ENCODE measurements at regions not wholly inside any gene's neighbourhood (a gene's known extent, or its start where the extent isn't known, plus 50 kb on each side); places are given as distances from the start of the nearest gene placed in this dataset.
"Not testable (repeated sequence)": the region's sequence is repeated elsewhere in the genome, so short reads cannot be mapped to it uniquely, and the experiment has no call there.

- DNase-seq (ENCODE audit: low read depth), result no peak
Measured at GRCh38 chr11:70549386-70549785, 151.1 kb downstream of the CTTN start.

- DNase-seq (ENCODE audit: low read depth), result no peak
Measured at GRCh38 chr11:70549796-70550195, 151.5 kb downstream of the CTTN start.

GRCh38 chr11:70550456-70551195, 152.3 kb downstream of the CTTN start:
- DNase-seq (ENCODE audit: low read depth), result no peak

DNA sequence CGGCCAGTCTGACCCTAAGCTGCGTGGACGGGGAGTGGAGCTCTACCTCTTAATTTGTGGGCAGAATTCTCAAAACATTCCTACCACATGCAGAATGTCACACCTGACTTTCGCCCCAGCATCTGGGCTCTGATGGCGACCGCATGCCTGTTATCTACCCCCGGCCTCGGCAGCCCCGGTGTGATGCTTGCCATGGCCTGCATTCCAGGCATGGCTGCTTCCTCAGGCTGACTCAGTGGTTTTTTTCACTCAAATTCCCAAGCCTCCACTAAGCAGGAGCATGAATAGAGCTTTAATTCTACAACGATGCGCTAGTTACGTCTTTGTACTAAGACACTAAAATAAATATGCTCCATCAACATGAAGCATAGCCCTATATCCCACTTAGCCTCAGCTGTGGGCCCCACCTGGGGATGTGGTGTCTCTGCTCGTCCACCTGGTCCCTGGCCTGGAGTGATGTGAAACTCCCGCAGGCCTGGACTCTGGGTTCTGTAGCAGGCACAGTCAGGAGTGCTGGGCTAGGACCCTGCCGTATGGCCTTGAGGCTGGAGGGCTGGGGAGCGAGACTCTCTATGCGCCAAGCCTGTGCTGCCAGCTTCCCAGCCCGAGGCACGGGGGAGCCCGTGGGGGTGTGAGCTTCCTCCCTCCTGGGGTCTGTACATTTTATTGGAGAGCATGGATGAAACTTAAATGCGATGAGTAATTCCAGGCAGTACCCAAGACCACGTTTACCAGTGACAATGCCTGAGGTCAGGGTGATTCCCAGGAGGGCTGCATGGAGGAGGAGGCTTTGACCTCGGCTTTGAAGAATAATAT, 153.2 kb downstream of the CTTN start:
- DNase-seq (ENCODE audit: low read depth), result no peak

DNA sequence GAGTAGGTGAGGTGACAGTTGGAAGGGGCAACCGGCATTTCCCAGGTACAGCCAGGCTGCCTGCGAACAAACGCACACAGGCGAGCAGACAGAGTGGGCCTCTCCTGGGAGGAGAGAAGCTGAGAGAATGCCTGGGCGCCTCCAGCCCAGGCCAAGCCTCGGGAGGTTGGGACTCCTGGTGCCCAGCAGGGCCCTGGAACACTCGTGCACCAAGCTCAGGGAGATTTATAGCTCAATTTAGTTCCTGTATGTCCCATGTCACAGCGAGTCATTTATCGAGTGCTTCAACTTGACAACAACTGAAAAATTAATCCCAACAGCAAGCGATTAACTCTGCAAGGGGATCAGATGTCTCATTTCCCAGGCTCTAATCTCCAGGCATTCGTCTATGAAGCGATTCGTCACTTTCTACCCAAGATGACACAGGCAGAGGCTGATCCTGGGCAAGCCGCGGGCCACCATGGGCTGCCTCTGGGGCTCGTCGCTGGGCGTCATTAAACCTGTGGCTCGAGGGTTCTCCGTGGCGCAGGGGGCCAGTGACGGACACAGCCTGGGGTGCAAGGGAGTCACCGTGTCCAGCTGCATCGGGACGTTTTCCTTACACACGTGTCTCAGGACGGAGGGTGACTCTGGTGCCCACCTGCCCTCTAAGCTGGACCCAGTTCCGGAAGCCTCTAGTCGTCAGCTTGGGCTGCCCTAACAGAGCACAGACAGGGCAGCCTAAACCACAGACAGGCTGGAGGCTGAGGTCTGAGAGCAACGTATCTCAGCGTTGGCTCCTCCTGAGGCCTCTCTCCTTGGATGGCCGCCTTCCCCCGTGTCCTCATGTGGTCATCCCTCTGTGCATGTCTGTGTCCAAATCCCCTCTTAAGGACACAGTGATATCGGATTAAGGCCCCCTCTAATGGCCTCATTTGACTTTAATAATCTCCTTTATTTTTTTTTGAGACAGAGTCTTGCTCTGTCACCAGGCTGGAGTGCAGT, 154.1 kb downstream of the CTTN start:
- no peak for DNase-seq (ENCODE audit: low read depth)

DNA sequence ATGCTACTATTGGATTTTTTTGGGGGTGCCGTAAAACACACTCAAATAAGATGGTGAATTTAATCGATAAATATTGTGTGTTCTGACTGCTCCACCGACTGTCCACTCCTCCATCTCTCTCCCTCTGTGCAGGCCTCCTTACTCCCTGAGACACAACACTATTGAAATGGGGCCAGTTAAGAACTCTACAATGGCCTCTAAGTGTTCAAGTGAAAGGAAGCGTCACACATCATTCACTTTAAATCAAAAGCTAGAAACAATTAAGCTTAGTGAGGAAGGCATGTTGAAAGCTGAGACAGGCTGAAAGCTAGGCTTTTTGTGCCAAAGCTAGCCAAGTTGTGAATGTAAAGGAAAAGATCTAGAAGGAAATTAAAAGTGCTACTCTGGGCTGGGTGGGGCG, 156.7 kb downstream of the CTTN start:
- no peak for DNase-seq (ENCODE audit: low read depth)

DNA sequence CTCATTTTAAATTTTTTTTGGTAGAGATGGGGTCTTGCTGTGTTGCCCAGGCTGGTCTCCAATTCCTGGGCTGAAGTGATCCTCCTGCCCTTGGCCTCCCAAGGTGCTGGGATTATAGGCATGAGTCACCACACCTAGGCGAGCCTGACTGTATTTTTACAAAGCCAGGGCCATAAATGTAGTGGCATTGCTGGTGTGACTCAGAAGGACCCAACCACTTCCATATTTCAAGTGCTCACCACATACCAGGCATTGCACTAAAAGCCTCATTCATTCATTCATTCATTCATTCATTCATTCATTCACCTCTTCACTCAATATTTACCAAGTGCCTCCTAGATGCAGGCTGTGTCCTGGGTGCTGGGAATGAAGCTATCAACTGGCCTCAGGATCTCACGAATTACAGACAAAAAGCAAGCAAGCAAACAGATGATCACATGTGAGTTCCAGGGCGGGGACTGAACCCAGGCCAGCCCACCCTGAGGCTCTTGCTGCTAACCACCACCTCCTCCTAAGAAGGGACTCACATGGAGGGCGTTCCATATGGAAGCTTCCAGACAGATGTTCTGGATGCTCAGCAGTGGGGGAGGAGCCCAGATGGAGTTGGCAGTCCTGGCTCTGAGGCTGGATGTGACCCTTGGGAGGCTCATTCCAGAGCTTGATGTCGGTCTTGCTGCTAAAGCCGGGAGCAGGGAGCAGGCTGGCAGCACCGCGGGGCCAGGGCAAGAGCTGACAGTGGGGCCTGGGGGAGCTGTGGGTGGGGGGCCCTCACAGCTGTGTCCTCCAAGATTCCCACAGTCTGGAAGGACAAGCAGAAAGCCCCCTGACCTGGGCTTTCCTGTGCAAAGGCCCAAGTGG, 158.8 kb downstream of the CTTN start:
- DNase-seq (ENCODE audit: low read depth), result peak; percentile 14

DNA sequence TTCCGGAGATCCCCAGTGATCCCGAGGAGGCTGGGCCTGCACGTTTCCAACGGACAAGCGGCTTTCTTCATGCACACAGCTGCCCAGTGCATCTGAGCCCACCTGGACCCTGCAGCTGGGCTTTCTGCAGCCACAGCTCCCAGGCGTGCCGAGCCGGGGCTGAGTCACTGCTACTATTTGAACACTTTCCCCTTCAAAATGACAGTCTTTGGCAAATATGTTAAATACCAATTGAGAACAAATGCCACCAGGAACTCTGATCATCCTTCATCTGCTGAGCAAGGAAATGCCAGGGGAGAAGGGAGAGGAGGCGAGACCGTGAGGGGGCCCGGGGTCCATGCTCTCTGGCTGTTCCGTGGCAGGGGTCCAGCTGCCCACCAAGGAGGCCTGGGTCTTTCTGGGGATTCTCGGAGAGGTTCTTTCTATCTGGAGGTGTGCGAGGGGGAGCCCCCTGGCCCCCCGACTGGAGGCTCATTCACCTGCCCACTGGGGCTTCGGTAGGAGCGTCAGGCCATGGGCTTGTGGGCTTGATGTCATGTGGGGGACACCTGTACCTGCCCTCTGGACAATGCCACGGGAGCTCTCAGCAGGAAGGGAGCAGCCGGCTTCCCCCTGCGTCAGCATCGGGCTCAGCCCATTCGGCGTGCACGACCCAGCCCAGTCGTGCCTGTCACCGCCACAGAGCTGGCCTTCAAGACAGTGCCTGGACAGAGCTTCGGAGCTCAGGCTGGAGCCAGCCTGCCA, 159.6 kb downstream of the CTTN start:
- no peak for DNase-seq (ENCODE audit: low read depth)

DNA sequence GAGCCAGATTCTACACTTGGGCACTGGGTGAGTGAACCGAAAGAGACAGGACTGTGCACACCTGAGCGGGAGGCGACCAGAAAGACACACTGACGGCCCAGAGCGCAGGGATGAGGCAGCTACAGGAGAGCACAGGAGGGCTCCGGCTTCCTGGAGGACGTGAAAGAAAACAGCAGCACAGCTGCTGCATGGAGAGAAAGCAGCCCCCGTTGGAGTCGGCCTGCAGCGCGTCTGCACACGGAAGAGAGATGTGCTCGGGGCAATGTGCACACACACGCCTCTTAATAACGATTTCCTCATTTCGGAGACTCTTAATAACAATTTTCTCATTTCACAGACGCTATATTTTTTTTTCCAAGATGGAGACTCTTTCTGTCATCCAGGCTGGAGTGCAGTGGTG, 160.4 kb downstream of the CTTN start:
- no peak for DNase-seq (ENCODE audit: low read depth)

- DNase-seq (ENCODE audit: low read depth), result no peak
Measured at GRCh38 chr11:70559516-70559915, 161.2 kb downstream of the CTTN start.

DNA sequence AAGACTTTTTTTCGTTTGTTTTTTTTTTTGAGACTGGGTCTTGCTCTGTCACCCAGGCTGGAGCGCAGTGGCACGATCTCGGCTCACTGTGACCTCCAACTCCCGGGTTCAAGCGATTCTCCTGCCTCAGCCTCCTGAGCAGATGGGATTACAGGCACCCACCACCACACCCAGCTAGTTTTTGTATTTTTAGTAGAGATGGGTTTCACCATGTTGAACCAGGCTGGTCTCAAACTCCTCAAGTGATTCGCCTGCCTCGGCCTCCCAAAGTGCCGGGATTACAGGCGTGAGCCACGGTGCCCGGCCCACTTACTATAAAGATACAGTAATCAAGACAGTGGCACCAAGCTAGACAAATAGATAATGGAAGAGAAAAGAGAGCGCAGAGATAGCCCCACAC, 162.3 kb downstream of the CTTN start:
- not testable (repeated sequence) for DNase-seq (ENCODE audit: low read depth)

GRCh38 chr11:70566768-70567530, 168.6 kb downstream of the CTTN start:
- no peak for DNase-seq (ENCODE audit: low read depth)

GRCh38 chr11:70567680-70568034, 169.3 kb downstream of the CTTN start:
- DNase-seq (ENCODE audit: low read depth), result no peak

DNA sequence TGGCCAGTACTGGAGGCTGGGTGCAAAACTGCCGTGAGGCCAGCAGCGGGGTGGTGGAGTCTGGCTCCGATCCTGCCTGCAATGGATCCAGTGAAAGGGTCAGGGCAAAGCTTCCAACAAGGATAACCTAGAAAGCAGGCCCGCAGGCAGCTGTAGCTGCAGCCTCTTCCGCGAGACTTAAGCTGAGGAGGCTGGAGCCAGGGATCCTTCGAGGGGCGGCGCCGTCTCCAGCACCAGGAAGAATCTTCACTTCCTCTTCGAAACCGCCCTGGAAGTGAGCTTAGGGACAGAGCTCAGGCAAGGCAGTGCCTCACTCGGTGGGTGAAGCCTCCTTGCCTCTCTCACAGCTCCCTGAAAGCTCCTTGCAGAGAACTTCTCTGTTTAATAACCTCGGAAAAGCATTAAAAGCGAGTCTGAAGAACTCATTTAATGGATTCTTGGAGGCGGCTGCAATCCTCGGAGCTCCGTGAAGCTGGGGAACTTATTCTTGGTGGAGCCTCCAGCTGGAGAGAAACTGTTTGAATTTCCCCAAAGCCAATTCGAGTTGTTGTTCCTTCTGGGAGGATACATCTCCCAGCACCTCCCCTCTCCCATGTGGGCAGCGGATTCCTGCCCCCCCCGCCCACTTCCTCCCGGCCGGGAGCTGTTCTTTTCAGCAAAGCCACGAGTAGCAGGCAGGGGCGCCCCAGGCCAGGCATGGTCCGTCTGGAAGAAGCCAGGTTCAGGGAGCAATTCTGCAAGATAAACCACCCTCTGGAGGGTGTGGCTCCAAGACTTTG, 169.9 kb downstream of the CTTN start:
- peak; percentile 11 for DNase-seq (ENCODE audit: low read depth)

DNA sequence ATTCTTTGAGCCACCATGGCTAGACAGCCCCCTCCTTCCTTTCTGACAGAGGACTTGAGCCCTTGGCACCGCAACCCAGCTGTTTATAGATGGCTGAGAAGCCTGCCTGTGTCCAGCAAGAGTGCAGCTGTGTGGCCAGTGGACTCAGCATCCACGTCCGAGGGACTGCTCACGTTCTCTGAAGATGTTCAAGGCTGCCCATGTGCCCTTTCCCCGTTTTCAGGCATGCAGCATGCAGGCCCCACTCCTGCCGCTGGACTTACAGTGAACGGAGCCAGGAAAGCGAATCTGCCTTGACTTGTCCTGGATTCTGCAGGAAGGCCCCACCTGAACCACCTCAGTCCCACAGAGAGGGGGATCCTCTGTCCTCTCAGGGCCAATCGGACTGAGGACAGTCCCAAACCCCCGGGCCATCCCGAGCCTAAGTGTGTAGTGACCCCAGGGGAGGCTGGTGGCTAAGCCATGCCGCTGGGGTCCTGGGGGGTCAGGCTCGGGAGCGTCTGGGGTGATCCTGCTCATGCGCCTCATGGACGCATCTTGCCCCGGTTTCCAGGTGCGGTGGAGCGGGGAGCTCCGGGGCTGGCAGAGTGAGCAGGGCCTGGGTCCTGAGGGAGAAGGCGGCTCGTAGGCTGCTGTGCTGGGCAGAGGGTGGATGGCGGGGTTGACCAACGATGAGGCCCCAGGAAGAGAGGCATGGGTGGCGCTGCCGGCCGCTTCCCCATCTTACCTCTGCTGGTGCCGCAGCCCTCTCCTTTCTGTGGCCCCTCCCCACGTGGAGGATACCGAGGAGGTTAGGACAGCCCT, 170.7 kb downstream of the CTTN start:
- DNase-seq (ENCODE audit: low read depth), result no peak

- DNase-seq (ENCODE audit: low read depth), result no peak
Measured at GRCh38 chr11:70569618-70569890, 171.2 kb downstream of the CTTN start.

- no peak for DNase-seq (ENCODE audit: low read depth)
Measured at GRCh38 chr11:70569996-70570692, 171.8 kb downstream of the CTTN start.

Measured in HS-27A (cell line).